HG03575 (cell line): ENCODE measurements at regions not wholly inside any gene's neighbourhood (a gene's known extent, or its start where the extent isn't known, plus 50 kb on each side); places are given as distances from the start of the nearest gene placed in this dataset.
"Not testable (repeated sequence)": the region's sequence is repeated elsewhere in the genome, so short reads cannot be mapped to it uniquely, and the experiment has no call there.

ENCODE experiments used
- ATAC-seq: cut with Tn5 transposase; IDR thresholded peaks from one replicate; pipeline ENCODE4 v1.9.1; 2021; ENCODE audit not compliant: unreplicated experiment, insufficient number of reproducible peaks, low FRiP score; ENCODE audit errors: extremely low read depth

DNA sequence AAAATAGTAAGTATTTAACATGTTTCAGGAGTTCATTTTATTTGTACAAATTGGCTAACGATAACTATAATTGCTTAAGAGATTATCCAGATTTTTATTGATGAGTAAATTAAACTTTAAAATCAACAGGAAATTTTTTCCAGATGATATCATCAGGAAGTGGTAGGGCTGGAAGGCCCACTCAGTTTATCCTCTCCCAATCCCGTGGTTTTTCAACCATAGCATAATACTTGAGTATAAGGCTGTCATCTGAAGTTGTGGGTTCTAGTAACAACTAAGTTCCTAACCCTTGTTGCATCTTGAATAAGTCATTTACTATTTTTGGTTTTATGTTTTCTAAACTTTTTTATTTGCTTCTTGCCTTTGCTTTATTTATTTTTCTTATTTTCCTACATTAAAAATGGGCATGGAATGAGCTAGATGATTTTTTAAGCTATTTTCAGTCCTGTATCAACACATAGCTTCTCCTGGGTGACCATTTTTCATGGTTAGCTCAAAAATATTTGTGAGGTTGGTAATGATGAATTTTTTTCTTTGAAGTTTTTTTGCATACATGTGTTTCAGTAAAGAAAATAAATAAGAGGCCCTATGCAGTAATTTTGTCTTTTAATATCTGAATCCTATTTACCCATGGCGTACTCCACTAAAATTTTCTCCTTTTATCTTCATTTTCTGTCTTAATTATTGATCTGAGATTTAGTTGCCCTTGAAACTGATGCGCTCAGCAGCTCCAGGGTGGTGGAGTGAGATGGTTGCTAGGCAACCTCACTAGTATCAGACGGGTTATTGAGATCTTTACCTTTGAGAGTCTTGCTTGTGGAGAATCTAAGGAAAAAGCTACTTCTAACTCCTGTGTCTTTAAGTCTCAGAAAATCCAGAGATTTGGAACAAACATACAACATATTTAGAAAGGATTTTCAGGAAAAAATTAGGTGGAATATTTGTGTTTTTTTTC, 452.0 kb upstream of the CCDC179 start:
- ATAC-seq = no peak

DNA sequence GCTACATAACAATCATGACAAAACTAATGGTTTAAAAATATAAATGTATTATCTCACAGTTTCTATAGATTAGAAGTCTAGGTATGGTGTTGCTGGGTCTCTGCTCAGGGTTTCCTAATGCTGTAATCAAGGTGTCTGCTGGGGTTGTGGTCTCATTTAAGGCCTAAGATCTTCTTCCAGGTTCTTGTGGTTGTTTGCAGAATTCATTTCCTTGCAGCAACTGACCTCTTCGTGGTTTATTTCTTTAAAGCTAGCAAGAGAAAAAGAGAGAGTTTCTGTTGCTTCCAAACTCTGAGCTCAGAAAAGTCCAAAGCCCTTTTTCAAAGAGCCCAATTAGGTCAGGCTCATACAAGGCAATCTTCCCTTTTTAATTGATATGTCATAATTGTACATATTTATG, 452.7 kb upstream of the CCDC179 start:
- no peak for ATAC-seq

- ATAC-seq = no peak
These were observed 453.9 kb upstream of the CCDC179 start for GRCh38 chr11:23314162-23314561.

DNA sequence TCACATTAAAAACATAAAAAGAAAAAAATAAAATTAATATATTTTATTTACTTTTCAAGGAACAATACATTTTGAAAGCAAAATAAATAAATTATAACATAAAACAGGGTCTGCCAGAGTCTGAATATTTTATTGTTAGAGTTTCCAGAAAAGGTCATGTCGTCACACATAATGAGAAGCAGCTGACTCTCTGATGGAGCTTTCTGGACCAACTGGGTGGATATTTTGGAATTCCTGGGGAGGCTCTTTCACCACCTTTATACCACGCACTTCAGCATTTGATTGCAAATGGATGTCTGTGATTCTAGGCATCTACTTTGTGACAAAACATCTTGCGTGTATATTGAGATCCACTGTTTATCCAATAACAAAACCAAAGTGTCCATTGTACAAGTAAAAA, 455.0 kb upstream of the CCDC179 start:
- ATAC-seq = no peak

DNA sequence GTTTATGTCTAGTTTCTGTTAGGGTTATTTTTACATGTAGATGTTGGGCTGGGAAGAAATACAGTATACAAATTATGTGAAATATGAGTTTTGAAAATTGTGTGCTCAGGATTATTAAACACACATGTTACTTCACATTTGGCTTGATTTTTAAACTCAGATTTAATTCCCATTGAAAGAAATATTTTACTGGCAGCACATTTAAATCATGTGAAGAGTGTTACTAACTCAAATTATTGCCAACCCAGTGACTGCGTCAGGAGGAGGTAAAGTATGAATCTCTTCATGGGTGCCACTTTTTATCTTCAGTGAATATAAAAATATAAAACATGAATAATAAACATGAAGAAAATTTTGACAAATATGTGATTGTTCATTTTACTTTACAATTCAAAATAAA, 457.5 kb upstream of the CCDC179 start:
- no peak for ATAC-seq

DNA sequence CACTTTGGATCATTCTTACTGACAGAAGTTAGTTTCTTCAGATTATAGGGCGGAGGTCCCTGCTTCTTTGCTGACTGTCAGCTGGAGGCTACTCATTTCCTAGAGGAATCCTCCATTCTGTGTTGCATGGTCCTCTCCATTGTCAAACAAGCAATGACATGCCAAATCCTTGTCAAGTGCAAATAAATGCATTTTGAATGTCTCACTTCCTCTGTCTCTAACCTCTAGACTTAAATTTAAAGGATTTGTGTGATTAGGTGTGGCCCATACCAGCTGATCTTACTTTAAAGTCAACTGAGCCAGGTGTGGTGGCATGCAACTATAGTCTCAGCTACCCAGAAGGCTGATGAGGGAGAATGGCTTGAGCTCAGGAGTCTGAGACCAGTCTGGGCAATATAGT, 458.4 kb upstream of the CCDC179 start:
- ATAC-seq = no peak

DNA sequence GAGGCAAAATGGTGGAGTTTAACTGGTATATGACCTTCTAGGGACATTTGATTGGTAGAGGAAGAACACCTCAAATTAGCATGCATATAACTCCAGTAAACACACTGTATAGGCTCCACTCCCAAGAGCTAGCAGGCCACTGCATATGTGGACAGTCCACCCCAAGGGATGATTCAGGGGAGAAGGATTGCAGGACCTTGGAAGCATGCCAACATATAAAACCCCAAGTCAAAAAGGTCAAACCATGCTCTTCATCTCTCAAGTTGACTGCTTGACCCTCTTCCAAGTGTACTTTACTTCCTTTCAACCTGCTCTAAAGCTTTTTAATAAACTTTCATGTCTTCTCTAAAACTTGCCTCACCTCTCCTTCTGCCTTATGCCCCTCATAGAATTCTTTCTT, 459.9 kb upstream of the CCDC179 start:
- ATAC-seq = no peak

DNA sequence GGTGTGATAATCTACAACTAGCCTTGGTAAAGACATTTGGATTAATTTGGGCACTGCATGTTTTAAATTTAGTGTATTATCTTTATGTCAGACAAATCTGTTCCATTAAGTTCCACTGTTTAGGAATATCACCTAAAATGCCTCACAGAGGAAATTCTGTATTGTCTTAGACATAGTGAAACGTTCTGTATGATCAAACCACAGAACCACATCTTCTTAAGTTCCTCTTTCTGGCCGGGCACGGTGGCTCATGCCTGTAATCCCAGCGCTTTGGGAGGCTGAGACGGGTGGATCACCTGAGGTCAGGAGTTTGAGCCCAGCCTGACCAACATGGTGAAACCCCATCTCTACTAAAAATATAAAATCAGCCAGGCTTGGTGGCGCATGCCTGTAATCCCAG, 475.3 kb upstream of the CCDC179 start:
- not testable (repeated sequence) for ATAC-seq

DNA sequence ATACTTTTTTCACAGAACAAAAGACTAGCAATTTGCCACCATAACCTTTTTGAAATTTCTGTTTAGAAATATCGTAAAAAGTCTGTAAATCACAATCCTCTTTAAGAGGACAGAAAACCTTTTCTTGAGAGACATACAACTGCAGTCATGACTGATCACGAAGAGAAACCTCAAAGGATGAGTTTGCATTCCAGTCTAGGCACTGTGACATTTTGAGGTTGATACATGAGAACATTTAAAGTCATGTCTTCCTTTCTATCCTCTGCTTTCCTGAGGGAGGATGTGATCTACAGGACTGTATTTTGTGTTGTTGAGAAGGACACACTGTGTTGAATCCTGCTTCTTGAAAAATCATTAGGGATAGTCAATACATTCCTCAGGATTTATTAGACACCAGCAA, 476.7 kb upstream of the CCDC179 start:
- ATAC-seq = no peak

DNA sequence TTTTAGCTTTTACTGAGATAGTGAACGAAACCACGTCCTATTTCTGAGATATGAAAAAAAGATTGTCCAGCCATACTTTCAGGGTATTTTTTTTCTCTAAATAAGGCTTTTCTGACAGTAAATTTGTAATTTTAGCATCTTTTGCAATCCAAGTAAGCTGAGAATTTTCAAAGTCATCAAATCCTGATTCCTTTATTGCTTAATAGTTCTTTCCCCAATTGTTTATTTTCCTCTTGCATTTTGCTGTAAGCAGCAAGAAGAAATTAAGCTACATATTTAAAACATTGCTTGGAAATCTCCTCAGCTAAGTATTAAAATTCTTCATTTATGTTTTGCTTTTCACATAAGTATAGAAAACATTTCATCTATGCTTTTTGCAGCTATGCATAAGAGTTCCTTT, 493.3 kb upstream of the CCDC179 start:
- ATAC-seq = no peak

DNA sequence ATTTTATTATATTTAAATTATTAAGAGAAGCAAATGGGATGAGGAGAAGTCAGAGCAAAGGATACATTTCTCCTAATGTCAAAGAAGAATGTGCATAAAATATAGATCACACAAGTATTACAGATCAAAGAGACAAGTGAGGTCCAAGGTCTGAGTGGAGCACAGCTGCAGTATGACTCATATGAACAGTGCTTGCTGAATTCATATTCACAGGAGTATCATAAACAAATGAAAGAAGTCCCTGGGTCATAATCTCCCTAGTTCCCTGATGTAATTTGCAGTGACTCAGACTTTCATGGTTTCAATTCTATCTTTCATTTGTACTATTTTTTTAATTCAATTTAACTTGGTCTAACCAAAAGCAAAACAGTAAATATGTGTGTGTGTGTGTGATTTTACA, 499.0 kb upstream of the CCDC179 start:
- ATAC-seq = no peak

DNA sequence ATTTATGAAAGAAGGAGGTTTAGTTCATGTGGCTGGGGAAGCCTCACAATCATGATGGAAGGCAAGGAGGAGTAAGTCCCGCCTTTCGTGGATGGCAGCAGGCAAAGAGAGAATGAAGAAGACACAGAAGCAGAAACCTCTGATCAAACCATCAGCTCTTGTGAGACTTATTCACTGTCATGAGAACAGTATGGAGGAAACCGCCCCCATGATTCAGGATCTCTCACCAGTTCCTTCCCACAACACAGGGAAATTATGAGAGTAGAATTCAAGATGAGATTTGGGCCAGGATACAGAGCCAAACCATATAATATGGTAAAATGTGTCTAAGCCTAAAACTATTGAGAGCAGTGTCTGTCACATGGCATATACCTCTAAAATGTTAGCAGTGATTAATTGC, 503.8 kb upstream of the CCDC179 start:
- ATAC-seq = no peak

GRCh38 chr11:23370580-23371275, 510.5 kb upstream of the CCDC179 start:
- no peak for ATAC-seq

- ATAC-seq = no peak
These were observed 517.6 kb upstream of the CCDC179 start for GRCh38 chr11:23377909-23378308.

- ATAC-seq = no peak
These were observed 530.8 kb upstream of the CCDC179 start for GRCh38 chr11:23391031-23391430.

DNA sequence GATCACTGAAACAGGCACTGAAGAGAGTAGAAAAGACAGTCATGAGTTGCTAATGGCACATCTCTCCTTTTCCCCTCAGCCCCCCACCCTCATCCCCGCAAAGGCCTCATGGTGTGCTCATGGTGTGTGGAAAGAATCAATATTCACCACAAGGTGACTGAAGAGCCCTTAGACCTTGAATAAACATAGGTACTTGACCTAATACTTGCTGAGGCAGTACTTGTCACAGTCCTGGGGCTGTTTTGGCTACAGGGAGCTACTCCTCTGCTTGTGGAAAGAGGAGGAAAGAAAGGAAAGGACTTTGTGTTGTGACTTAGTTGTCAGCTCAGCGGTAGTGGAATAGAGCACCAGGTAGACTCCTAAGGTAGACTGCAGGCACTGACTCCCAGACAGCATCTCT, 537.8 kb upstream of the CCDC179 start:
- ATAC-seq = no peak

GRCh38 chr11:23399995-23400394, 539.7 kb upstream of the CCDC179 start:
- ATAC-seq = no peak

DNA sequence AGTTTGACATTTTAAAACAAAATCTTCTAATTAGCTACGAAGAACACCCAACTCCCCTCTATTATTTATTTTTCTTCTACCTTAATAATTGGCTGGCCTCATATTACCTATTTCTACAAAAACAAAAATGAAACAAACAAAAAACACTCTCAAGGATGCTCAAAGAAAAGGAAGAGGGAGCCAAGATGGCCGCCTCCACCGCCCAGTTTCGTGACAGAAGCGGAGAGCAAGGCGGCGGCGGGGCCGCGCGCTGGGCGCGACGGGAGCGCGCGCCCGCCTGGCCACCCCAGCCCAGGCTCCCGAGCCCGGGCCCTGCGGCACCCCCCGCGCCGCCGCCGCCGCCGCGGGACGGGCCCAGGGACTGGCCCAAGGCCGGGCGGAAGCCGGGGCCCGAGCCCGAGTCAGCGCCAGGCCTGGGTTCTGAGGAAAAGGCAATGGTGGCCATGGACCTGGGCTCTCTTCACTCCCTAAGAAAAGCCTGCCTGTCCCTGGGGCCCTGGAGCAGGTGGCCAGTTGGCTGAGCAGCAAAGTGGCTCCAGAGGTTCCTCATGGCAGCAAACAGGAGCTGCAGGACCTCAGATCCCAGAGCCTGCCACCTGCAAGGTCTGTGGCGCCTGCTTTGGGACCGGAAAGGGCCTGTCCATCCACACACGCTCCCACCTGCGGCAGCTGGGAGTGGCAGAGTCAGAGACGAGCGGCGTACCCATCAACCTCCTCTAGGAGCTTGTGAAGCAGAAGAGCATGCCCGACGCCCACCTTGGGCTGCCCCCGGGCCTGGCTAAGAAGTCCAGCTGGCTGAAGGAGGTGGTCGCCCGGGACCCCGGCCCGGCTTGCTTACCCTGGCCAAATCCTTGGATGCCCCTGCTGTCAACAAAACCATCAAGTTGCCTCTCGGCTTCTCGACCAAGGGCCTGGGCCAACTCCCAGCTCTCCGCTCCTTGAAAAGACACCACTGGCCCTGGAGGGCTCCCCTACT, 543.2 kb upstream of the CCDC179 start:
- ATAC-seq = no peak
